GM18868 (cell line): ENCODE measurements at regions not wholly inside any gene's neighbourhood (a gene's known extent, or its start where the extent isn't known, plus 50 kb on each side); places are given as distances from the start of the nearest gene placed in this dataset.
"Not testable (repeated sequence)": the region's sequence is repeated elsewhere in the genome, so short reads cannot be mapped to it uniquely, and the experiment has no call there.

Source experiments
- ATAC-seq: cut with Tn5 transposase; IDR thresholded peaks from one replicate; pipeline ENCODE4 v1.9.1; 2021; ENCODE audit warnings: mild to moderate bottlenecking, moderate library complexity; ENCODE audit not compliant: unreplicated experiment

GRCh38 chr3:69648126-69648525 is 91.1 kb upstream of the MITF start:
- ATAC-seq: no peak

GRCh38 chr3:69647511-69648110 is 91.7 kb upstream of the MITF start:
- no peak for ATAC-seq

GRCh38 chr3:69647081-69647480 is 92.2 kb upstream of the MITF start:
- no peak for ATAC-seq

- no peak for ATAC-seq
Observed at GRCh38 chr3:69646287-69647067, 92.8 kb upstream of the MITF start.

GRCh38 chr3:69642606-69643005 is 96.7 kb upstream of the MITF start:
- no peak for ATAC-seq

GRCh38 chr3:69639851-69640250 is 99.4 kb upstream of the MITF start:
- no peak for ATAC-seq

GRCh38 chr3:69628951-69629350 is 110.3 kb upstream of the MITF start:
- no peak for ATAC-seq

GRCh38 chr3:69613286-69613685 is 126.0 kb upstream of the MITF start:
- no peak for ATAC-seq

- ATAC-seq: no peak
Observed at GRCh38 chr3:69612791-69613190, 126.5 kb upstream of the MITF start.

GRCh38 chr3:69609566-69609965 is 129.7 kb upstream of the MITF start:
- not testable (repeated sequence) for ATAC-seq

GRCh38 chr3:69607466-69608305 is 131.6 kb upstream of the MITF start:
- ATAC-seq: no peak

- no peak for ATAC-seq
Observed at GRCh38 chr3:69605867-69606266, 133.4 kb upstream of the MITF start.

GRCh38 chr3:69604735-69605450 is 134.4 kb upstream of the MITF start:
- no peak for ATAC-seq

- no peak for ATAC-seq
Observed at GRCh38 chr3:69602112-69602511, 137.2 kb upstream of the MITF start.

- no peak for ATAC-seq
Observed at GRCh38 chr3:69594286-69594685, 145.0 kb upstream of the MITF start.

- no peak for ATAC-seq
Observed at GRCh38 chr3:69591164-69591736, 148.0 kb upstream of the MITF start.

- no peak for ATAC-seq
Observed at GRCh38 chr3:69590111-69590510, 149.2 kb upstream of the MITF start.

GRCh38 chr3:69588170-69588569 is 151.1 kb upstream of the MITF start:
- no peak for ATAC-seq

GRCh38 chr3:69585472-69585871 is 153.8 kb upstream of the MITF start:
- ATAC-seq: no peak

- no peak for ATAC-seq
Observed at GRCh38 chr3:69582044-69582443, 157.2 kb upstream of the MITF start.
